ENCODE measurements at regions not wholly inside any gene's neighbourhood (a gene's known extent, or its start where the extent isn't known, plus 50 kb on each side); places are given as distances from the start of the nearest gene placed in this dataset.

DNA sequence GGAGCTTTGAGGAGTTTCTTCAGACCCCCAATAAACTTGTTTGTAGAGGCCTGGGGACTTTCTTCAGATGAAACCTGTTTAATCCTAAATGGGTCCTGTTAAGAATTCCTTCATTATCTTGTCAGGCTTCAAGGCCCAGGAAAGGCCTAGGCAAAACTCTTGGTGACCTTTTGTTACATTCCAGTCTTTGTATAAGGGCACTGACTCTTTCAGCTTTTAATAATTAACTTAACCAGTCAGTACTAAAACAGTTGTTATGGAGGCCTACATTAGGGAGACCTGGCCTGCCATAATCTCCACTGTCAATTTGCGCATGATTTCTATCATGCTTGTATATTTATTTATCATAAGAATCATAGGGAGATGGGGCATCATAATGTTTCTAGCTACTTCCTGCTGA, 110.2 kb downstream of the FCRL5 start:
- no peak overlapping the region for H3K9ac ChIP-seq
- H3K27me3 ChIP-seq (ENCODE audit: control insufficient read depth, insufficient read depth, low read length), result no peaks in the 10 kb centered on the region
- H3K36me3 ChIP-seq (ENCODE audit: control insufficient read depth, insufficient read depth, low read length), result no peaks in the 10 kb centered on the region
- no peaks in the 10 kb centered on the region for H3K9me3 ChIP-seq (ENCODE audit: control insufficient read depth, low read length)
- H3K79me2 ChIP-seq, result no peaks in the 10 kb centered on the region
- H3K4me2 ChIP-seq (ENCODE audit: low read length), result no peak overlapping the region
- TF ChIP-seq, protein P1, sequence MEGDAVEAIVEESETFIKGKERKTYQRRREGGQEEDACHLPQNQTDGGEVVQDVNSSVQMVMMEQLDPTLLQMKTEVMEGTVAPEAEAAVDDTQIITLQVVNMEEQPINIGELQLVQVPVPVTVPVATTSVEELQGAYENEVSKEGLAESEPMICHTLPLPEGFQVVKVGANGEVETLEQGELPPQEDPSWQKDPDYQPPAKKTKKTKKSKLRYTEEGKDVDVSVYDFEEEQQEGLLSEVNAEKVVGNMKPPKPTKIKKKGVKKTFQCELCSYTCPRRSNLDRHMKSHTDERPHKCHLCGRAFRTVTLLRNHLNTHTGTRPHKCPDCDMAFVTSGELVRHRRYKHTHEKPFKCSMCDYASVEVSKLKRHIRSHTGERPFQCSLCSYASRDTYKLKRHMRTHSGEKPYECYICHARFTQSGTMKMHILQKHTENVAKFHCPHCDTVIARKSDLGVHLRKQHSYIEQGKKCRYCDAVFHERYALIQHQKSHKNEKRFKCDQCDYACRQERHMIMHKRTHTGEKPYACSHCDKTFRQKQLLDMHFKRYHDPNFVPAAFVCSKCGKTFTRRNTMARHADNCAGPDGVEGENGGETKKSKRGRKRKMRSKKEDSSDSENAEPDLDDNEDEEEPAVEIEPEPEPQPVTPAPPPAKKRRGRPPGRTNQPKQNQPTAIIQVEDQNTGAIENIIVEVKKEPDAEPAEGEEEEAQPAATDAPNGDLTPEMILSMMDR (IDR thresholded peaks at IDR 0.05), result no peak
- H2AFZ ChIP-seq, result no peak overlapping the region
- no peak overlapping the region for H3K27ac ChIP-seq
- no peak overlapping the region for H3K4me3 ChIP-seq (ENCODE audit: low read depth, low read length)
- no peaks in the 10 kb centered on the region for H3K4me1 ChIP-seq

DNA sequence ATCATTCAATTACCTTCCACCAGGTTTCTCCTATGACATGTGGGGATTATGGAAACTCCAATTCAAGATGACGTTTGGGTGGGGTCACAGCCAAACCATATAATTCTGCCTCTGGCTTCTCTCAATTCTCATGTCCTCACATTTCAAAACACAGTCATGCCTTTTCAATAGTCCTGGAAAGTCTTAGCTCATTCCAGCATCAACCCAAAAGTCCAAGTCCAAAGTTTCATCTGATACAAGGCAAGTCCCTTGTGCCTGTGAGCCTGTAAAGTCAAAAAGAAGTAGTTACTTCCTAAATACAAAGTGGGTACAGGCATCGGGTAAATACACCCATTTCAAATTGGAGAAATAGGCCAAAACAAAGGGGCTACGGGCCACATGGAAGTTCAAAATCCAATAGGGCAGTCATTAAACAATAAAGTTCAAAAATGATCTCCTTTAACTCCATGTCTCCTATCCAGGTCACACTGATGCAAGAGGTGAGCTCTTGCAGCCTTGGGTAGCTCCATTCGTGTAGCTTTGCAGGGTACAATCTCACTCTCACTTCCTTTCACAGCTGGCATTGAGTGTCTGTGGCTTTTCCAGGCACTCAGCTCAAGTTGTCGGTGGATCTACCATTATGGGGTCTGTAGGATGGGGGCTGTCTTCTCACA, 112.9 kb downstream of the FCRL5 start:
- TF ChIP-seq, protein P1 (IDR thresholded peaks at IDR 0.05), result no peak
- H3K27ac ChIP-seq, result no peak overlapping the region
- no peaks in the 10 kb centered on the region for H3K36me3 ChIP-seq (ENCODE audit: control insufficient read depth, insufficient read depth, low read length)
- no peak overlapping the region for H3K4me2 ChIP-seq (ENCODE audit: low read length)
- no peak overlapping the region for H3K4me3 ChIP-seq (ENCODE audit: low read depth, low read length)
- no peaks in the 10 kb centered on the region for H3K4me1 ChIP-seq
- H3K9me3 ChIP-seq (ENCODE audit: control insufficient read depth, low read length), result no peaks in the 10 kb centered on the region
- H3K27me3 ChIP-seq (ENCODE audit: control insufficient read depth, insufficient read depth, low read length), result no peaks in the 10 kb centered on the region
- no peaks in the 10 kb centered on the region for H3K79me2 ChIP-seq
- H2AFZ ChIP-seq, result no peak overlapping the region
- H3K9ac ChIP-seq, result no peak overlapping the region

DNA sequence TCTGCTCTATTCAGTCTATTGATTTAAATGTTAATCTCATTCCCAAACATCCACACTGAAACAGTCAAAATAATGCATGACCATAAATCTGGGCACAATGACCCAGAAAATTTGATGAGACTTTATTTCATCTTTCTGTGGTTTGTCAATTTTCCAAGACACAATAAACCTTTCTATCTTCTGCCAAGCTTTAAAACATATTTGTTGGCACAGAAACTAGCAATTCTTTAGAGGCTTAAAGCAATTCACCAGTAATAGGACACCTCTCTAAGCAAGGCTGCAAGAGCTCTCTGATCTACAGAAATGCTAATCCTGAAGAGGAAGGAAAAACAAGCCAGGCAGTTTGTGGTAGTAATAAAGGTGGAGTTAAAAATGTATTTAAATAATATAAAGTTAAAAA, 113.7 kb downstream of the FCRL5 start:
- Histone ChIP-seq H3K9me3 (ENCODE audit: control insufficient read depth, low read length) (no peaks in the 10 kb centered on the region), H3K9ac (no peak overlapping the region), H2AFZ (no peak overlapping the region), H3K36me3 (ENCODE audit: control insufficient read depth, insufficient read depth, low read length) (no peaks in the 10 kb centered on the region), H3K27ac (no peak overlapping the region), H3K79me2 (no peaks in the 10 kb centered on the region), H3K4me2 (ENCODE audit: low read length) (no peak overlapping the region), H3K4me3 (ENCODE audit: low read depth, low read length) (no peak overlapping the region), H3K27me3 (ENCODE audit: control insufficient read depth, insufficient read depth, low read length) (no peaks in the 10 kb centered on the region), H3K4me1 (no peaks in the 10 kb centered on the region)
- TF ChIP-seq, protein P1 (IDR thresholded peaks at IDR 0.05), result no peak

DNA sequence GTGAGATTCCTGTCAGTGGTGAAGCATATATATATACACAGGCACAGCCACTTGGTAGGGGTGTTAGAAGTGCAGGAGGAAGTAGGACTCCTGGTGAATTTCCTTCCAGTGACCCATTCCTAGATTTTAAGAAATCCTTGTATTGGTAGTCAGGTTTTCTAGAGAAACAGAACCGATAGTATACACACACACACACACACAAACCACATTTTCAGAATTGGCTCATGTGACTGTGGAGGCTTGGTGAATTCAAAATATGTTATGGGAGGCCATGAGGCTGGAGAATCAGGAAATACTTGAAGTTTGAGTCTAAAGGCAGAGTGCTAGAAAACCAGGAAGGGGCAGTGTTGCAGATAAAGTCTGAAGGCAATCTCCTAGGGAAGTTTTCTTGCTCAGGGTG, 114.2 kb downstream of the FCRL5 start:
- Histone ChIP-seq H2AFZ (no peak overlapping the region), H3K4me3 (ENCODE audit: low read depth, low read length) (no peak overlapping the region), H3K9ac (no peak overlapping the region), H3K4me2 (ENCODE audit: low read length) (no peak overlapping the region), H3K9me3 (ENCODE audit: control insufficient read depth, low read length) (no peaks in the 10 kb centered on the region), H3K79me2 (no peaks in the 10 kb centered on the region), H3K4me1 (no peaks in the 10 kb centered on the region), H3K36me3 (ENCODE audit: control insufficient read depth, insufficient read depth, low read length) (no peaks in the 10 kb centered on the region), H3K27me3 (ENCODE audit: control insufficient read depth, insufficient read depth, low read length) (no peaks in the 10 kb centered on the region), H3K27ac (no peak overlapping the region)
- TF ChIP-seq, protein P1 (IDR thresholded peaks at IDR 0.05), result no peak

DNA sequence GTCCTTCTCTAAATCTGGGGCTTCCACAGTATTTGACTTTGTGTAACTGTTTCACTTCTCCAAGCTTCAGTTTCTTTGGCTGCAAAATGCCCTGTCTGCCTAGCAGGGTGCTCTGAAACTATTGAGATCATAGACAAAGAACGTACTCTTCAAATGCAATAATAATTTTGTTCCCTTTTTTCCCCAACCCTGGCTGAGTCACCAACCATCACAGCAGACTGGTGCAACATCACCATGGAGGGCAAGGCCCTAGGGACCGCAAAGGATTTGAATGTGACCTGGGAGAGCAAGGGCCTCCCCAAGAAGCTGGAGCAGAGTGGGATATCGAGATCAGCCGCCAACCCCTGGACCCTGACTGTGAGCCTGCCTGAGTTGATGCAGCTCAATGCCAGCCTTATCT, 115.0 kb downstream of the FCRL5 start:
- Histone ChIP-seq H3K27ac (no peak overlapping the region), H3K27me3 (ENCODE audit: control insufficient read depth, insufficient read depth, low read length) (no peaks in the 10 kb centered on the region), H3K4me3 (ENCODE audit: low read depth, low read length) (no peak overlapping the region), H3K9ac (no peak overlapping the region), H2AFZ (no peak overlapping the region), H3K36me3 (ENCODE audit: control insufficient read depth, insufficient read depth, low read length) (no peaks in the 10 kb centered on the region), H3K4me2 (ENCODE audit: low read length) (no peak overlapping the region), H3K9me3 (ENCODE audit: control insufficient read depth, low read length) (no peaks in the 10 kb centered on the region), H3K79me2 (no peaks in the 10 kb centered on the region), H3K4me1 (no peaks in the 10 kb centered on the region)
- TF ChIP-seq, protein P1 (IDR thresholded peaks at IDR 0.05), result no peak

All from parathyroid adenoma (tissue), 2 donors.